ENCODE measurements at regions not wholly inside any gene's neighbourhood (a gene's known extent, or its start where the extent isn't known, plus 50 kb on each side); places are given as distances from the start of the nearest gene placed in this dataset.

- no peak for TF ChIP-seq CTCF (IDR thresholded peaks at IDR 0.05; ENCODE audit: extremely low read depth in 1 of 2, insufficient read depth in 1 of 2, low read depth in 1 of 2, low read length in 2 of 2)
- TF ChIP-seq MYC (IDR thresholded peaks at IDR 0.05; ENCODE audit: low read depth, low read length) = no peak
Observed at GRCh38 chr6:53202052-53202451, 53.4 kb upstream of the GCM1 start.

Measured in endothelial cell of umbilical vein (primary cell).